Activated CD8-positive, alpha-beta memory T cell treated with anti-CD3 and anti-CD28 coated beads, Interleukin-2, amount 50 U/mL, for 1 hour (primary cell): ENCODE measurements at regions not wholly inside any gene's neighbourhood (a gene's known extent, or its start where the extent isn't known, plus 50 kb on each side); places are given as distances from the start of the nearest gene placed in this dataset.

ENCODE experiments used
- DNase-seq: peaks from one replicate; pipeline ENCODE4 v3.0.0-alpha.2; 2020; ENCODE audit errors: extremely low read depth

DNA sequence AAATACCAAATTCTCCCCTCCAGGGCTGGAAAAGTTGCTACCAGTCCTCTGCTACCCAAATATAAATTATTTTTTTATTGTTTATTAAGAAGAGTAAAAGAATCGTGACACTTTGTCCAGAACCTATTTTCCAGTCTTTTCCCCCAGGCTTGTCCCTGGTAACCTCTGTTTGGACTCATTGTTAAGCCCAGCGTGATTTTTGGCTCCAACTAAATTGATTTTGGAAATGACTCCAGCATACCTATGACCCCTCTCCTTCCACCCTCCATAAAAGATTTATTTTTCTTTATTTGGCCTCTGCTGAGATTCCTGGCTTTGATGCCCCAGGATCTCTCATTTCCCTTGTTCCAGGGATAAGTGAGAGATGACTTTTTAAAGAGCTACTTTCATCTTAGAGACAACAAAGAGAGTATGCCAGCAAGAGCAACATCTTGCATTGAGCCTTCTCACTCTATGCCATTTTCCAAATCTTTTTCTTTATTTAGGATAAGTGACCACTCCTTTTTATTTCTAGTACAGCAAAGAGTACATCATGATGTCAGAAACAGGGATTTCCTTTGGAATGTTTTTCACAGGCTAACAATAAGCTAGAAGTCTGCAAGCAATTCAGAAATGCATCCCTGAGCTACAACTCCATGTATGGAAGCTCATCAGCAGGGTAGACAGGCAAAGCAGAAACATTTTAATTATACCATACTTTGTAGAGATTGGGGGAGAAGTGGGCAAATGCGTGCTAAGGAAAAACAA is 75.8 kb downstream of the DAD1 start:
- DNase-seq = no peak

DNA sequence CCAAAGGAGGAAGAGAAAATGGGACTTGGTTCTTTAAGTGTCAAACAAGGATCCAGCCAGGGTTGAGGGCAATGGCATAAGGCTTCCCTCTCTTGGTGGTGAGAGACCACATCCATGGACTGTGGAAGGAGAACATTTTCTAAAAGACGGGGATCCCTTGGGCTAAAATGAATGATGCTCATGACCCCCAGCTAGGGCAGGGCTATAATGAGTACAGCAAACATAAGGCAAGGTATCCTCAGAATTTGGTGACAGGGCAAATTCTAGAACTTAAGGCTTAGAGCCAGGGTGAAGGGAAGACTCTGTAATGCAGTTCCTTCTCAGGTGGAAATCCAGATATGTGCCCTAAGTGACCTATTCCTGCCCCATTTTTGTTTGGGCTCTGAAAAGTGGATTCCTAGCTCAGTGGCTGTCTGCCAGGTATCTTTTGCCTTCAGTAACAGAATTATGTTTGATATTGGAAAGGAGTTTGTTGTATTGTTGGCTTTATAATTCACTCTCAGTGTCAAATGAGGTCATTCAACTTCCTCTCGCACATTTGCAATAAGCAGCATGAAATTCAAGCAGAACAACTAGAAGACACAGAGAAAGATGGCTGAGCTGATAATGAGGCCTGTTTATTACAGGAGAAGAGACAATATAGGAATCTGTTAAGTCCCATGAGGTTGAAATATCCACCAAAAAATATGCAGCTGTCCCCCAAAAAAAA is 76.8 kb downstream of the DAD1 start:
- no peak for DNase-seq

- DNase-seq = no peak
These were observed 78.4 kb downstream of the DAD1 start for GRCh38 chr14:22510527-22511110.

DNA sequence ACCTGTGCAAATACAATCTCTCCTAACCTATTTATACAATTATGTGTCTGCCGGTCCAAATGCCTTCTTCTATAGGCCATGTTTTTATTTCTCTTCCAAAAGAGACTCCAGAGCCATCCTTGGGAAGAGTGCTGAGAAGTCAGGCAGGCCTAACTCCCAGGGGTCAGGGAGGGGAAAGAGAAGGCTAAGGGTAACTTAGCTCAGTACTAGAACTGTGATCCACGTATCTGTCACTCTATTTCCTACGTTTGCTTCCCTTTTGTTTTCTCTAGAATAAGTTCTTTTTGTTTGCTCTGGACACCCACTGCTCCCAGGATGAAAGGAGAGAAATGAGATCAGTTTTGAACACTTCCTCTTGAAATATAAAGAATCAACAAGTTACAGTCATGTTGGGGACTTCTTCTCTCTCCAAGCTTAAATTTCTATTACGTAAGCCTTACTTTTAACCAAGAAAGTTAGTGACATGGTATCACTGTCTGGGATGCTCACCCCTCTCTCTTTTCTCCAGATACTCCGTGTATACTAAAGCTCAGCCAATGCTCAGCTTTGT is 79.2 kb downstream of the DAD1 start:
- DNase-seq = no peak

DNA sequence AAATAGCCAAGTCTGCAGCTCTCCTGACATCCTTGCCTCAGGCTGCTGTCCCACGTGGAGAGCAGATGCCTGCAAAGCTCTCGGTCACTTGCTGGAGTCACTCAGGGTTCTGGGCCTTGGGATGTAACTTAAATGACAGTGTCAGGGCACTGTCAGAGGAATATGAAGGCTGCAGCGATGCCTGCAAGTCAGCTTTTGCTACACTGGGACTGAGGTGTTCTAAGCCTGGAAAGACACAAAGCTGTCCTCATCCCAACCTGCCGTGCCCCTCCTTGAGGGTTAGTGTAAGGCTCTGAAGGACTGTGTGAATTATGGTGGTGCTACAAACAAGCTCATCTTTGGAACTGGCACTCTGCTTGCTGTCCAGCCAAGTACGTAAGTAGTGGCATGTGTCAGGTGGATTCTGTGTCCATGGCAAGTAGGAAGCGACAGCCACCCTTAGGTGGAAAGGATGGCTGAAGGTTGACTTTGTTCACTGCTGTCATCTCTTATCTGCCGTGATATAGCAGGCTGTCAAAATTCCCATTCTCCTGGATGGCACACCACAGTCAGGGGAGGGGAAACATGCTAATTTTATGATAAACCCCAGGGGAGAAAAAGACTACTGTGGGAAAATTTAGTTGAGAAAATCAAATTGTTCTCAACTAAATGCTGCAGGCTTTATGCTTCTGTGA is 79.9 kb downstream of the DAD1 start:
- DNase-seq = no peak

DNA sequence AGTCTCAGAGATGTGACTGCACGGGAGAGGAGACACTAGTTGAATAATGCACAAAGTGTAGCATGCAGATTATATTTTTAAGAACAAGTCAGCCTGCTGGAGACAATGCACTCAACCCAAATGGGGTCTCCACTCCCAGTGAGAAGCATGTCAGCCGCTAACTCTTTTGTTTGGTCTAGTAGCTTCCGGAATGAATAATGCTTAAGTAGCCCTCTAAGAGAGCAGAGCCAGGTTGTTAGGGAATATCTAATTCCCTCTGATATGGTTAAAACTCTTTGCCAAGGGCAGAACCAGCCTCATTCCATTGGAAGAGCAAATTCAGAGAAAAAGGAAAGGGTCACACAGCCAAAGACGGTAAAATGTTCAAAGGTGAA is 80.4 kb downstream of the DAD1 start:
- no peak for DNase-seq

DNA sequence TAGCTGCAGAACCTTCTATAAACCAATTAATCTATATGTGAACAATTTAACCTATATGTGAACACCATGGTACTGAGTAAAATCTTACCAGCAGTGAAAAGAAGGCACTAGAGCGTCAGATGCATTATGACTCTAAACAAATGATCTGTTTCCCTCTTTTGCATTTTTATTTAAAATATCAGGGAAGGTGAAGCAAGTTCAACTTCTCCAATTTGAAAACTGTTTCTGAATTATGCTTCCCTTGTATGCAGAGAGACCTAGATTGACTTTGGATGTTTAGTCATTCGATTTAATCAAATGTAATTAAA is 80.9 kb downstream of the DAD1 start:
- DNase-seq = no peak

DNA sequence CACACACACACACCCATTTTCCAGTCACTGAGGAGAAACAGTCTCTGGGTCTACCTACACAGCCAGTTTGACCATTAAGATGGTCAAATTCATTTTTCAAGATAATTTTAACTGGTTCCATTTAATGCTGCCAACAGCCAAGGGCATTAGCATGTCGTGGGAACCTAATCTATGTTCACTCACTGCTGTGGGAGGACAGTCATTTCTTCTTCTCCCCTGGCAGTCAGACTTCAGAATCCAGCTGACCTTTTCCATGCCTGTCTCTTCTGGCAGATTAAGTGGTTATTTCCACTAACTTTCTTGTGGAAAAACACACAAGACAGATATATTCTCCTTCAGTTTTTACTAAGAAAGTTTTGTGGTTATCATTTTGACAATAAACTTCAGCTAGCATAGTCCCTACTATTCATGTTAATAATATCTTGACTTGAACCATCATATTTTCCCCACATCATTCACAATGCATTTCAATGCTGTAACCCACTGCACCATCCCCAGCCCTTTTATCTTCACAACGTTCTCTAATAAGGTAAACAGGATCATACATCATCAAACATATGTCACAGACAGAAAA is 82.2 kb downstream of the DAD1 start:
- no peak for DNase-seq

GRCh38 chr14:22506378-22506710 is 82.7 kb downstream of the DAD1 start:
- DNase-seq = no peak

DNA sequence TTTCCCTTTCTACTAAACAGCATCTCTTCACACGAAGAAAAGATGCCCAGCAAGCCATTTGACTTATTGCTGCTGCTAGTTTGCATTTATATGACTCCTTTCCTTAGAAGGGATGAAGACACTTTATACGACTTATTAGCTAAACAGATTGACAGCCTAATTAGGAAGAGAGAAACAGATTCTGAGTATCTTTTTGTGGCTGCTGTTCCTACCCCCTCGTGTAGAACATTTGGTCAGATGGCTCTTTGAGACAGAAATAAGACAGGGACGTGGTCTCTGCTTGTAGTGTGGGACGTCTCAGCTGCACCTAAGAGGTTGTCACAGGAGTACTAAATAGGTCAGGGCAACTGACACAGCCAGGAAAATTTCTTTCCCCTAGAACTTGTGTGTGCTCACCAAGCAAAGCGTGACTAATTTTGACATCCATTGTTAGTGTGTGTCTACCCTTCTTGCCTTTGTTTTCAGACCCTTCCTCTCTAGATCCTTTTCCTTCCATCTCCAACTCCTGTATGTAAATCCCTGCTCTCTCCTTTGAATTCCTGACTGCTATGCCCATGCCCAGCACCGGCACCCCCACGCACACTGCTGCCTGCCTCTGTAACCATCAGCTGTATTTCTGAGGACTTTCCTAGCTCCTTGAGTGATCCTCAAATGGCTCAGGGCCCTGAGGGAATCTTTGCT is 83.2 kb downstream of the DAD1 start:
- DNase-seq = no peak

GRCh38 chr14:22505309-22505696 is 83.7 kb downstream of the DAD1 start:
- DNase-seq = no peak

DNA sequence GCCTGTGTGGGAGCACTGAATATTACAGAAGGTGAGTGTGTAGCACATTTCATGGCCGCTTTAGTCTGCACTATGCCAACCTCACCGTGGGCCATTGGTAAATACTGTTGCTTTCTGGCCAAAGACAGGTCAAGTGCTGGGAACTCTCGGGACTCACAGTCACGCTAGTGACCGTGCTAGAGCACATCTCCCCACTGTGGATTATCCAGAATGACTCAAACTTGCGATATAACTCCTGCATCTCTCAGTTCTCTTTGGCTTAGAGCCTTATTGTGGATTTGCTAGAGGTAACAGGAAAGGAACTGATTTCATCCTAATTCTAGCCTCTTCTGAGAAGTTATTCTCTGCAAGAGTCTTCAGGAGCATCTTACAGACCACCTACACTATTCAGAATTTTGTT is 86.5 kb downstream of the DAD1 start:
- DNase-seq = no peak

GRCh38 chr14:22502007-22502406 is 87.0 kb downstream of the DAD1 start:
- DNase-seq = no peak

- no peak for DNase-seq
These were observed 87.9 kb downstream of the DAD1 start for GRCh38 chr14:22500954-22501726.

DNA sequence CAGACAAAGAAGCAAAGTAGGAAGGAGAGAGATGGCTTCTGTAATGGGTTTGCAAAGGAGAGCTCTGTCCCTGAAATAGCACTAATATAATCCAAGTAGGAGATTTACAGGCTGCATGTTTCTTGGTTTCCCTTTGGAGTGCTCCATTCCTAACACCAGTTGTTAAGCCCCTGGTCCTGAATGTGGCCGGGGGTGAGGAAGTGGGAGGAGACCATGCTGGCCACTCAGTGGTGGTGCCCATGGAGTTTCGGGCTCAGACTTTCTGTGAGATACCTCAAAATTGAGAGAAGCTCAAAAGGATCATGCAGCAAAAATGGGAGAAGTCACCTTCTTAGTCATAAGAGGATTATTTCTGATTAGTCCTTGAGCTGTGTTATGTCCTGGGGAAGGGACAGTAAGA is 88.5 kb downstream of the DAD1 start:
- no peak for DNase-seq

DNA sequence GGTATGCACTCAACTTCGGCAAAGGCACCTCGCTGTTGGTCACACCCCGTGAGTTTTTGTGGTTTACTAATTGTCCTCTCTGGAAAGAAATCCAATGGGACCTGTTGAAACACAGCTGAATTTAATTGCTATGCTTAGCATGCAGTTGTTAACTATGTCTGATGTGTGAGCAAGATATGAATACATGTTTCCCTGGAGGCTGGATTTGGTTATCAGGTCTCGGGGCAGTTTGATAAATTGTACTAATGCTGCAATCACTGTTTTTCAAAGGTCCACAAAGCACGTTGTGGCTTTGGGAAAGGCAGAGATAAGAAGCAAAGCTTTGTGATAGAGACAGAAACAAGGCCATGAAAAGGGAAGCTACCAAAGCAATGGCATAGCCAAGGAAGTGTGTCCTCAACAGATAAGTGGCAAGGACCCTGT is 91.3 kb downstream of the DAD1 start:
- no peak for DNase-seq

GRCh38 chr14:22497144-22497423 is 91.9 kb downstream of the DAD1 start:
- no peak for DNase-seq

DNA sequence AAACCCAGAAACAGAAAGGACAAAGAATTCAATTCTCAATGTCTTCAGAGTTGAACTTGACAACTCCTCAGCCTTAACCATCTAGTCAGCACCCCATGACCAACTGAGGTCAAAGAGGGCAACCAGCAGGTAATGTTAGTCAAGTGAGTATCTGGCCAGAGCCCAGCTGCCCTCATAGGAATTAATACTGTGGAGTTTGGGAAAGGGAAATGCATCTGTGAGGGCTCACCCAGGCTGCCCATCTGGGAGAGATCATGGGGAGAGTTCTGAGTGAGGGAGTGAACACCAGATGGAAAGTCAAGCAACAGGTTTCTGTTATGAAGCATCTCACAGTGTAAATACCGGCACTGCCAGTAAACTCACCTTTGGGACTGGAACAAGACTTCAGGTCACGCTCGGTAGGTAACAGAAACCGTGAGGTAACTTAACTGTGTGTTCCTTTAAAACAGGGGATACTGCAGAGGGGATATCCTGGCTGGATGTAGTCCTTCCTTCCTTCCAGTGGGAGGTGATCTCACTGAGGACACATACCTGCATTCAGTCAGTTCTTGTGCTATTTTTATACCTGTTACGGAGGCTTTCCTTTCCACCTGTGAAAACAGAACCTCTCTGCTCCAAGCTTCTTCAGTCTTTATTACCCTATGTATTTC is 94.4 kb downstream of the DAD1 start:
- no peak for DNase-seq

DNA sequence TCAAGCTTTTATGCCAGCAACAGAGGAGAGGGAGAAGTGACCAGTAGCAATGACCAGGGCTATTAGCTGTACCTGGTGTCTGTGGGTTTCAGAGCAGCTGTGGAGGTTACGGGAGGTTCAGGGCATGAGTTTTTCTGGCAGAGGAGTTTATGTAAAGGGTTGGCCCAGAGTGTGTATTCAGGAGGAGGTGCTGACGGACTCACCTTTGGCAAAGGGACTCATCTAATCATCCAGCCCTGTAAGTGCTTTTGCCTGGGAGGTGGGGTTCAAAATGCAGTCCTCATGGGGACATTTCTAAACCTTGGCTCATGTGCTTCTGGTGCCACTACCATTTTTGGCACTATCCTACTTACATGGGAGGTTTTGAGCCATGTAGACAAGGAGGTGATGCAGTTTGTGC is 95.3 kb downstream of the DAD1 start:
- DNase-seq = no peak

GRCh38 chr14:22492622-22493542 is 96.1 kb downstream of the DAD1 start:
- no peak for DNase-seq
